ENCODE measurements at regions not wholly inside any gene's neighbourhood (a gene's known extent, or its start where the extent isn't known, plus 50 kb on each side); places are given as distances from the start of the nearest gene placed in this dataset.

GRCh38 chr3:135806317-135806716 is 159.2 kb upstream of the PPP2R3A start:
- DNase-seq: no peak

DNA sequence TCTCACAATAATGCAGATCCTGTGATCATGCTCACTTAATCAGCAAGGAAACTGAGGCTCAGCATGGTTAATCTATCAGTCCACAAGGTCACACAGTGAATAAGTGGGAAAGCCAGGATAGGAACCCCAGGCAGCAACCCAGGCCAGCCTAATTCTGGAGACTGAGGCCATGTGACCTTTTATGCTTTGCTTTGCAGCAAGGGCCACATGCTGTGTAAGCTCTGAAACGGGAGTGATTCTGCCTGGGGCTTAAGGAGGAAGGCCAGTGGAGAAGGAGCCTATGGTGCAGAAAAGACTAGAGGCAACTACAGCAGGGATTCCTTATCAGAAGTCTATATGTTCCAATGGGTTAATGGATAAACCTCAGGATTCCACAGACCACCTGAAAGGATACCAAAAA is 157.6 kb upstream of the PPP2R3A start:
- no peak for DNase-seq

DNA sequence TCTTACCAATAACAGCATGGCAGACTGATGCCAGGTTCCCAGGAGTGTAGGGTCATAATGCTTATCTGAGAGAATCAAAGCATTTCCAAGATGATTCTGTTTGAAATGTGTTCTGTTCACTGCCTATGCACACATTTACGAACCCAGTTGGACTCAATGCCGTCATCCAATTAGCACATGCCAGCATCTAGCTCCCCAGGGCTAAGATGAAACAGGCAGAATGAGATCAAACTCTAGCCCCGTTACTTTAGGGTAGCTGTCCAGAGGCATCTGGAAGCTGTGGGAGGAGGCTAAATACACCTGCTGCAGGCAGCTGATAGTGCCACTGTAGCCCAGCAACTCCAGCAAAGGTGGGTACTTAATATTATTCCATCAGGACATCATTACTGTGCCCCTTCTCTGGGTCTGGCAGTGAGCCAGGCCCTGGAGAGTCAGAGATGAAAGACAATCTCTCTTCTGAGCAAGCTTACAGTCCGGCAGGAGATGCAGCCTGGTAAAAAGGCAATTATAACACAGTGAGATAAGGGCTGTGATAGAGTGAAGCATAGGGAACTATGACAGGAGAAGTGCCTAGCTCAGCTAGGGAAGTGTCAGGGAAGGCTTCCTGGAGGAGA is 156.4 kb upstream of the PPP2R3A start:
- no peak for DNase-seq

DNA sequence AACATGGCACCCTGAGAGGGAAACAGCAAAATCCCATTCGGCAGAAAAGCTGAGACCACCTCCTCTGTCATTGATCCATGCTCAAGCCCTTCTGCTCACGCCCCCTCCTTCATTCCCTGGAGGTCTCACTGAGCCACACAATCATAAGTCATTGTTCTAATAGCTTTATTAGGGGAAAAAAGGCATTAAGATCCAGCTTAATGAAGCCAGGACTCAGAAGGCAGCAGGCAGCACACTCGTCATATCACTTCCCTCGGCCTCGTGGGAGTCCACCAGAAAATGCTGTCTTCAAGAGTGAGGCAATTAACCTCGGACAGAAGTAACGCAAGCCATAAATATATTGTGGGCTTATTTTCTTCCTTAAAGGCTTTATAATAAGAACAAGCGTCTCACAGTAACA is 153.9 kb upstream of the PPP2R3A start:
- DNase-seq: no peak

DNA sequence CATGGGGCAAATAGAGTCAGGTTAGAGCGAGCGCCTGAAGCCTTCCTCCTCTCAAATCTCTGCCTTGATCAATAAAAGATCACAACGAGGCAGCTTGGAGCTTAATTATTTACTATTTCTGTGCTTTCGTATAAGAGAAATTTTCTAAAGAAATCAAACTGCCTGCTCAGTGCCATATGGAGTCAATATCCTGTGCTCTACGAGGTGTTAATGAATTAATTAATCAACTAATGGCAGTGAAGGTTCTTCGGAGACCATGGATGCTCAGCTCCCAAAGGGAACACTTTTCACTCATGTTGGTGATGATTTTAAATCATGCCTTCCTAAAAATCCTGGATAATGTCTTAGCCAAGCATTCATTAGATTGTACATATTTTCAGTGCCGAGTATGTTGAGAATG is 153.5 kb upstream of the PPP2R3A start:
- DNase-seq: no peak

- DNase-seq: no peak
Observed at GRCh38 chr3:135834465-135834864, 131.1 kb upstream of the PPP2R3A start.

DNA sequence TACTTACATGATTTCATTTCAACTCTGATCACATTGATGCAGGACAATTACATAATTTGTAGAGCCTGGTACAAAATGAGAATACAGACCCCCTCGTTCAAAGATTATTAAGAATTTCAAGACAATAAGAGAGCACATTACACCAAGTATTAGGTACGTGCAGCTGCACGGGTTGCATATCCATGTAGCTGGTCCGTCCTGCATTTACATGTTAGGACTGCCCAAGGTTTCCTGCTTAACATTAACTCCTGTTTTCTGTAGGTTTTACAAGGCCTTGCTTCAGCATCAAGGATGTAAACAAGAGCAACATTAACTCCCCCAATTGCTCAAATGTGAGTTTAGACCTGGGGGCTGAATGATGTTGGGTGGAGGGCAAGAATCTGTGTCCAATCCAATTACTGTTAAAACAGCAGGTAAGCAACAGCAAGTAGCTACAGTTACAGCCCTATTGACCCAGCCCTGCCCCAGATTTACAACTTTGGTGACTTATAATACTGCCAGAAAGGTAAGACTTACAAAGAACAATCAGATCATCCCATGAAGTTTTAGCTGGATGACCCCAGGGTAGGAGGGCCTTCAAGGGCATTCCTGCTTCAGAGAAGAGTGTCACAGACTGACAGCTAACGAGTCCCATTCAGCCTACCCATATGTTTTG is 127.4 kb upstream of the PPP2R3A start:
- DNase-seq: no peak

GRCh38 chr3:135840436-135840835 is 125.1 kb upstream of the PPP2R3A start:
- DNase-seq: no peak

GRCh38 chr3:135844386-135844785 is 121.1 kb upstream of the PPP2R3A start:
- DNase-seq: no peak

DNA sequence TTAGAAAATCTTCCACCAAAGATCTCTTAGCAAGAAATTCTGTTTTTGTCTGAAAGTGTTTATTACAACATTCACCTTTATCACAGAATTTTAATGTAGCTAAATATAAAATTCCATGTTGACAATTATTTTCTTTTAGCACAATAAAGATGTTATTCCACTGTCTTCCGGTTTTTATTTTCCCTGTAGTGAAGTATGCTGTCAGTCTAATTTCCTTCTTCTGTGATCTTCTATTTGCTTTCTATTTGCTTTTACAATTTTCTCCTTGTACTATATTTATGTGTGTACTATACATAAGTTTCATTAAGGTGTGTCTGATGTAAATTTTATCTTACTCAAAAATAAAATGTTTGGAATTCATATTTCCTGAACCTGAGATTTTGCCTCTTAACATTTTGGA is 117.5 kb upstream of the PPP2R3A start:
- DNase-seq: no peak

DNA sequence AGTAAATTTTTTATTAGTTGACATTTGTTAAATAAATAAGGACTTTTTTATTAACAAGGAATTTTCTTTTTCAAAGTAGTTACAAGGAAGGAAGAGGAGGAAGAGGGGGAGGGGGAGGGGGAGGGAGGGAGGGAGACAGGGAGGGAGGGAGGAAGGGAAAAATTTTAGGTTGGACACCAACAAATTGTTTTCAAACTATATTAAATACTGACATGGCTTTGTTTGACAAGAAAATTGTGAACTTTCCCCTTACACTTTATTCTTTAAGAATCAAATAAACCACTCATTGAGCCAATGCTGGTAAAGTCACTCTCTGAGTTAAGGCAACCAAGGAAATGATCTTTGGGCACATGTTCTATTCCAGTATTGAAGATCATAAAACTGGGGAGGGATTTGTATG is 115.7 kb upstream of the PPP2R3A start:
- no peak for DNase-seq

- no peak for DNase-seq
Observed at GRCh38 chr3:135851201-135852081, 114.1 kb upstream of the PPP2R3A start.

DNA sequence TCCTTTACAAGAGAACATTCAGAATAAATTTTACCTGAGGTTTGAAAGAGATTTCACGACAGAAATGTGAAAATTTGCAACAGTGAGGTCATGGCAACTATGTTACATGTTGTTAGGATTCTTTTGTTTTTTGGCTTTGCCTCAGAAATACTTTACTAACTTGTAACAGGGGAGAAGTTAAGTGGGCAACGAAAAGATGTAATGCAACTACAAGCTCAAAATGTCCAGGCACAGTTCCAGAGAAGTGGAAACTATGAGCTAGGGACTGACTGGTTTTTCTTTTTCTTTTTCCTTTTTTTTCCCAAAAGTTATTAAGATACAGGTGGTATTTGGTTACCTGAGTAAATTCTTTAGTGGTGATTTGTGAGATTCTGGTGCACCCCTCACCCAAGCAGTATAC is 111.5 kb upstream of the PPP2R3A start:
- no peak for DNase-seq

- no peak for DNase-seq
Observed at GRCh38 chr3:135860761-135861160, 104.8 kb upstream of the PPP2R3A start.

GRCh38 chr3:135862361-135862760 is 103.2 kb upstream of the PPP2R3A start:
- no peak for DNase-seq

DNA sequence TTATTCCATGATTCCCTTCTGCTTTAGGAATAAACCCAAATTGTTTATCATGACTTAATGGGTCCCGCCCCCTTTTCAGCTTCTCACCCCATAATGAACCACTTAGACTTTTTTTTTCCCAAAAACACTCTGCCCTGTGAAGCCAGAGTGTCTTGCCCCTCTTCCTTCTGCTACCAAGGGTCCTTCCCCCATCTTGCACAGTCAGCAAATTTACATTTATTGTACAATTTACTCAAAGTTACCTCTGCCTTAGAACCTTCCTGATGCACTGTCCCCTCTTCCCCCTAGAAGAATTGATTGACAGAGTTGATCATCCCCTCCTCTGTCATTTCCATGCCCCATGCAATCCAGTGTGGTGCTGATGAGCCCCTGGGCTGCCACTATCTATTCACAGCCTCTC is 101.5 kb upstream of the PPP2R3A start:
- no peak for DNase-seq

DNA sequence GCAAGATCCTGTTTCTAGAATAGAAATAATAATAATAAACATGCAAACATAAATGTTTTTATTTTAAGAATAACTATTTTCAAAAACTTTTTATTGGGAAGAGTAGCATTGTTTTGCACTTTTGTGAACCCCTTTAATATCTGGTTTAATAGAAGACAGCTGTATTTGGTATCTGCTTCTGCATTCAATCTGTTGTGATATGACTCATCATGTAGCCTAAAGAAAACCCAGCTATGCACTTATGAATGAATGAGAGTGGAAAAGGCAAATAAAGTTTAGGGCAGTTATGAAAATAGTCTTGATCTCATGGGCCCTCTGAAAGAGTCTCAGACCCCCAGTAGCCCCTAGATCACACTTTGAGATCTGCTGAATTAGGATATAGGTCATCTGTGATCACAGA is 100.4 kb upstream of the PPP2R3A start:
- DNase-seq: no peak

GRCh38 chr3:135865553-135865952 is 100.0 kb upstream of the PPP2R3A start:
- DNase-seq: no peak

DNA sequence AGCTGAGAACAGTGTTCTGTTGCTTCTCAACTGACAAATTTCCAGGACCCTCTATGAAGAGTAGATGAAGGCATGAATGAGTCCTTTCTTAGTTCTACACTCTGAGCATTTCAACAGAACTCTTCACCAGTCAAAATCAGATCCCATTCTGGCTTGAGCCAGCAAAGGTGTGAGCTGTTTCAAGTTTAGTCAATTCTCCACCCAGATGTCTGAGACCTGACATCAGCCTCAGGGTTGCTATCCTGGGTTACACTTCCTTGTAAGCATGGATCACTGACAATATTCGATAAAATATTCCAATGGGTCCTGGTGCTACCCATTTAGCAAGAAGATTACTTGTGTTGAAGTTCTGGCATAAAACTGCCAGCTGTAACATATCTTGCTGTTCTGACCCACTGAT is 97.6 kb upstream of the PPP2R3A start:
- no peak for DNase-seq

DNA sequence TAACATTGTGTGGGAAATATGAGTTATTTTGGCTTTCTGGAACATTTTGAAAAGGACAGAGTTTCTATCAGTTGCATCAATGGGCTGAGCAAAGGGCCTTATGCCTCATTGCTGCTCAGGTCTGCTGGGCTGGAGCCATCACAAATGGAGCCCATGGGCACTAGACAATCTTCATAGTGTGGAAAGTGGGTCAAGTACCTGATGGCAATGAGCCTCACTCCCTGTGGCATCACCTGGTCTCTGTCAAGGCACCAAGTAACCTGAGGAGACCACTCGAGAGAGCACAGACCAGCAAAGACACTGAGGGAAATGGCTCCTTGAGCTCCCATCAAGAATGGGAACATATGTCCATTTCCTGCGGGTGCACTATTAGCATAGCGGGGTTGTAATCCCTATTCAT is 96.7 kb upstream of the PPP2R3A start:
- no peak for DNase-seq

- DNase-seq: no peak
Observed at GRCh38 chr3:135869439-135870105, 96.0 kb upstream of the PPP2R3A start.

- no peak for DNase-seq
Observed at GRCh38 chr3:135871311-135871710, 94.2 kb upstream of the PPP2R3A start.

- no peak for DNase-seq
Observed at GRCh38 chr3:135874035-135874434, 91.5 kb upstream of the PPP2R3A start.

DNA sequence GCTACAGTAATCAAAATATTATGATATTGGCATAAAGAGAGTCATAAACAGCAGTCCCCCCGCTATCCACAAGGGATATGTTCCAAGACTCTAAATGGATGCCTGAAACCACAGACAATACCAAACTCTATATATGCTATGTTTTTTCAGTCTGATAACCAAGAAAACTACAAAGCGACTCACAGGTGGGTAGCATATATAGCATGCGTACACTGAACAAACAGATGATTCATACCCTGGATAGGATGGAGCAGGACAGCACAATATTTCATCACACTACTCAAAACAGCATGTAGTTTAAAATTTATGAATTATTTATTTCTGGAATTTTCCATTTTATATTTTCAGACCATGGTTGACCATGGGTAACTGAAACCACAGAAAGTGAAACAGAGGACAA is 87.0 kb upstream of the PPP2R3A start:
- no peak for DNase-seq
